GM08714 (cell line): ENCODE measurements at regions not wholly inside any gene's neighbourhood (a gene's known extent, or its start where the extent isn't known, plus 50 kb on each side); places are given as distances from the start of the nearest gene placed in this dataset.
"Not testable (repeated sequence)": the region's sequence is repeated elsewhere in the genome, so short reads cannot be mapped to it uniquely, and the experiment has no call there.

Experiments used
- H3K4me3 ChIP-seq: fragments of 200-500 bp; sonication (Bioruptor generic); 2 replicates; pipeline ENCODE4 v1.5.1; 2014; ENCODE audit warnings: mild to moderate bottlenecking, low read length, inconsistent platforms
- ZNF274 ChIP-seq: IDR thresholded peaks from 2 replicates; pipeline ENCODE4 v1.6.1; 2012; ENCODE audit warnings: mild to moderate bottlenecking, low read depth, low read length

DNA sequence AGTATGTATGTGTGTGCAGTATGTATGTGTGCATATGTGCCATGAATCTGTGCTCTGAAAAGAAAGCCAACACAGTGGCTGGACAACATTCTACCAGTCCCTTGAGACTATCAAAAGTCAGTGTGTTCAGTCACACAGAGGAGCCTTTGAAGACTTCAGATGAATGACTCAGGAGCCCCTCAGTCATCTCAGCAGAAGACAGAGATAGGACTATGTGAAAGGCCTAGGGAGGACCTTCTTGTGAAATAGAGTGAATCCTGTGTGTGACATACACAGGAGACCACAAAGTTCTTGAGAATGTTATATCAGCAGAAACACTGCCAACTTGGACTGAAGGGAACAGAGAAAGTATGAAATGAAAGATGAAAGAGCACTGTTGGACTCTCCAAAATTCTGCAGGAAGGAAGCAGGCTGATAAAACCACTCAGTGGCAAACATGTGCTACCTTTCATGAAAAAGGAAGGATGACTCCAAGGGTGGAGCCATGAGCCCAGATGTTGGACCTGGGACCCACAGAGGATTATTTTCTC lies 108.4 kb downstream of the METRNL start:
- H3K4me3 ChIP-seq = no peak overlapping the region
- TF ChIP-seq ZNF274 = no peak

GRCh38 chr17:83189044-83190003 lies 109.9 kb downstream of the METRNL start:
- no peak for TF ChIP-seq ZNF274
- H3K4me3 ChIP-seq = no peak overlapping the region

GRCh38 chr17:83190004-83190385 lies 110.6 kb downstream of the METRNL start:
- H3K4me3 ChIP-seq = no peak overlapping the region
- no peak for TF ChIP-seq ZNF274

DNA sequence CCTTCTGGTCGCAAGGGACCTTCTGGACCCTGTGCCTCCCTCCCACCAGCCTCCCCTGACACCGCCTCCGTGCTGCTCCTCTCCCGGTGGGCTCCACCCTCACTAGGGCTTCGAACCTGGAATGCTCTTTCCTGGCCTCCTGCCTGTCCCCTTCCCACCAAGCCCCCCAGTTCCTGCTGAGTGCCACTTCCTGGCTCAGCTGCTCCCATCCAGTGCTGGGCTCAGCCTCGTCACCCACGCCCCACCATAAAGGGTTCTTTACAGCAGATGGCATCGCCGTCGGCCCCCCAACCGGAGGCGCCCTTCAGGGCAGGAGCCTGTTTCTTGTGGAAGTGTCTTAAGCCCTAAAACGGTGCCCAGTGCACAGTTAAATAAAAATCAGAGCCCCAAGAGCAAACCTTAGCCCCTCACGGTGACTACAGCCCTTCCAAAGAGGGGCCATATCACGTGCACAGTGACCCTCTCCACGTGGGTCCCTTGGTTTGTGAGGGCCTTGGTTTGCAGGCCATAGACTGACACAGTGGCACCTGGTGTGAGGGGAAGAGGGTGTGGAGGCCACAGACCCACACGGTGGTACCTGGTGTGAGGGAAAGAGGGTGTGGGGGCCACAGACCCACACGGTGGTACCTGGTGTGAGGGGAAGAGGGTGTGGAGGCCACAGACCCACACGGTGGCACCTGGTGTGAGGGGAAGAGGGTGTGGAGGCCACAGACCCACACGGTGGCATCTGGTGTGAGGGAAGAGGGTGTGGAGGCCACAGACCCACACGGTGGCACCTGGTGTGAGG lies 111.4 kb downstream of the METRNL start:
- TF ChIP-seq ZNF274 = no peak
- H3K4me3 ChIP-seq = no peak overlapping the region

DNA sequence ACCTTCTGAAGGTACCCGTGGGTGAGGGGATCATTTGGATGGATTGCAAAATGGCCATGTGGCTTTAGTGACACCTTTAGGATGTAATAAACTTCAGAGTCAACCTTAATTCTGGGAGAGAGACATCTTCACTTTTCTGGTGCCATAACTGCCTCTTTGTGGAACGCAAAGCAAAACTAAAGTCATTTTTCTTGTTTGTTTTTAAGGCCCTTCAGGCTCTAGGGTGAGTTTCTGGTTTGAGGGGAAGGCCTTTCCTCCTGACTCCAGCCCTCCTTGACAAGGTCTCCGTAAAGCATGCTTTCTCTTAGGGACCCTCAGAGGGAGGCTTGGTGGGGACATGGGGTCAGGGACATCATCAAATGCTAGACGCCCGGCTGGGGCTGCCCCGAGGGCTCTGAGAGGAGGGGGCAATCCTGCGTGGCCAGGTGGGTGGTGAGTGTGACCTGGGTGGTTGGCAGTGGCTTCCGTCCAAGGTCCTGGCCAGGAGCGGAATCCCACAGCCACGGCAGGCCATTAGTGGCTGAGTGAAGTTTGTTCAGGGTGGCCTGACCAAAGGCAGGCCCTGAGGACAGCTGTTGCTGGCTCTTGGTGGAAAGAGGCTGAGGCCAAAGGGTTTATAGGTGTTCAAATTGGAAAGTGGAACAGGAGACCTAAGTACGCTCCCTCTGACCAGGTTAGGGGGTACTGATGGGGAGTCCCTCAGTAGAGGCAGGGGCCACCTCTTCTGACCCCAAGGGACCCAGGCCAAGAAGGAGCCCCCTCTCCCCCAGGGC lies 112.2 kb downstream of the METRNL start:
- no peak overlapping the region for H3K4me3 ChIP-seq
- no peak for TF ChIP-seq ZNF274

DNA sequence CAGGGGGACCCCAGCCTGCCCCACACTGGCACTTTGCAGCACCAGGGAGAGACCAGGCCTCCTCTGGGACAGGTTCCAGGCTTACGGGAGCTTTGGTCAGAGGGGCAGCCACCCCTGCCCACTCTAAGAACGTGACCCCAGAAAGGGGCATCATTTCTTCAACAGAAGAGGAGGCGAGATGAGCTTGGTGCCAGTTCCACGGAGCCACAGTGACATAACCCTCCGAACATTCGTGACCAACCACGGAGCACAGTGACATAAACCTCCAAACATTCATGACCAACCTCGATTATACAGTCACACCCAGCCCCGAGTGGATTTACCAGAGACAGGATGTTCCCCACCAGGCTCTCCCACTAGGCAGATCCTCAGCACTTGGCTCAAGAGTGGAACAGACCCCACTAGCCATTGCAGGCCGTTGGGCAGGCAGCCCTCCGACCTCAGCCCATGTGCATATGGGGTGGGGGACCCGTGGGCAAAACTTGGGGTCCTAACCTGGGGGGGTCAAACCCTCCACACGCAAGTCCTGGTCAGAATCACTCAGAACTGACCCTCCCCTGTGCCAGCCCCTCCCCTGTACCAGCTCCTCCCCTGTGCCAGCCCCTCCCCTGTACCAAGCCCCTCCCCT lies 112.9 kb downstream of the METRNL start:
- no peak for TF ChIP-seq ZNF274

GRCh38 chr17:83192789-83193335 lies 113.5 kb downstream of the METRNL start:
- H3K4me3 ChIP-seq = not testable (repeated sequence)

More for the DNA sequence above, 112.9 kb downstream of the METRNL start:
- H3K4me3 ChIP-seq = no peak overlapping the region

DNA sequence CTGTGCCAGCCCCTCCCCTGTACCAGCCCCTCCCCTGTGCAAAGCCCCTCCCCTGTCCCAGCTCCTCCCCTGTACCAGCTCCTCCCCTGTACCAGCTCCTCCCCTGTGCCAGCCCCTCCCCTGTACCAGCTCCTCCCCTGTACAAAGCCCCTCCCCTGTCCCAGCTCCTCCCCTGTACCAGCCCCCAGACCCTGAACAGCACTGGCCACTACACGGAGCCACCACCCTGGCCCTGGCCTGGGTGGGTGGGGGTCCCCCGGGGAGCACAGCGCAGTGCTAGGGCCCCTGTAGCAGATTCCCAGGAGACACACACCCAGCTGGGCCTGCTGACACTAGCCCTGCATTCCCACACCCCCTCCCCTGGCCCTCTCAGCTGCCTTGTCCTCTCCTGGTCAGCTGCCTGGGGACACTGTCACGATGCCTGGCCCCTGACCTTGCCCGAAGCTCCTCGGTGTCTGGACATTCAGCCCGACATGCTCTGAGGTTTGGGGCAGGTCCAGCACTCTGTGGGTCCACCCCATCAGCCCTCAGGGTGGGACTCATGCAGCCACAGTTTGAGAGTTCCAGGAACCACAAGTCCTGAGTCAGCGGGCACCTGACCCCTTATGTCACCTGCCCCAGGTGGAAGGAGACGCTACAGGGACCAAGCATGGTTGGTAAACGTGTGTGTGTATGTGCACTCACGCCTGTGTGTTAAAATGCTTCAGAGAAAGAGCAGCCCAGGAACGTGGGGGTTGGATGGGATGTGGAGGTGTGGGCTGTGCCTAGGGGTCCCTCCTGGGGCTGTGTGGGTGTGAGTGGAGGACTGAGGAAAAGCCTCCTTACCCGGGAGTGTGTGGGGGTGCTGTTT lies 114.2 kb downstream of the METRNL start:
- TF ChIP-seq ZNF274 = no peak
- H3K4me3 ChIP-seq = no peak overlapping the region

- no peak for TF ChIP-seq ZNF274
Measured at GRCh38 chr17:83194186-83194561, 114.8 kb downstream of the METRNL start.

GRCh38 chr17:83194761-83195329 lies 115.4 kb downstream of the METRNL start:
- no peak overlapping the region for H3K4me3 ChIP-seq
- no peak for TF ChIP-seq ZNF274

More at GRCh38 chr17:83194186-83194561, 114.8 kb downstream of the METRNL start:
- H3K4me3 ChIP-seq = no peak overlapping the region

GRCh38 chr17:83195330-83196023 lies 116.1 kb downstream of the METRNL start:
- TF ChIP-seq ZNF274 = no peak
- H3K4me3 ChIP-seq = no peak overlapping the region

GRCh38 chr17:83196024-83196365 lies 116.6 kb downstream of the METRNL start:
- no peak overlapping the region for H3K4me3 ChIP-seq
- TF ChIP-seq ZNF274 = no peak
